Type B pancreatic cell (in vitro differentiated cells): ENCODE measurements at regions not wholly inside any gene's neighbourhood (a gene's known extent, or its start where the extent isn't known, plus 50 kb on each side); places are given as distances from the start of the nearest gene placed in this dataset.

Experiments used
- DNase-seq: peaks from one replicate; pipeline ENCODE4 v3.0.0; 2021; ENCODE audit warnings: mixed read lengths; ENCODE audit not compliant: unreplicated experiment; ENCODE audit errors: extremely low spot score
- H3K27ac Mint-ChIP-seq: 2 replicates; pipeline ENCODE4 v1.8.0; 2021; ENCODE audit warnings: mild to moderate bottlenecking, mixed read lengths
- H3K27me3 Mint-ChIP-seq: 2 replicates; pipeline ENCODE4 v1.8.0; 2021; ENCODE audit warnings: mixed read lengths
- H3K36me3 Mint-ChIP-seq: 2 replicates; pipeline ENCODE4 v1.8.0; 2021; ENCODE audit warnings: mixed read lengths
- H3K4me1 Mint-ChIP-seq: one replicate; pipeline ENCODE4 v1.8.0; 2021; ENCODE audit warnings: mixed read lengths; ENCODE audit not compliant: unreplicated experiment
- H3K4me3 Mint-ChIP-seq: 2 replicates; pipeline ENCODE4 v1.8.0; 2021; ENCODE audit warnings: mild to moderate bottlenecking, mixed read lengths
- H3K9me3 Mint-ChIP-seq: 2 replicates; pipeline ENCODE4 v1.8.0; 2021; ENCODE audit warnings: mixed read lengths
- CTCF ChIP-seq: fragments of 200-600 bp; sonication (generic); conservative IDR thresholded peaks from 2 replicates; pipeline ENCODE4 v1.5.0; 2021; ENCODE audit warnings: antibody characterized with exemption, mild to moderate bottlenecking

GRCh38 chr5:118533923-118534322 is 454.4 kb downstream of the DTWD2 start:
- H3K4me3 Mint-ChIP-seq: no peak overlapping the region
- peaks cover 7% of the 10 kb centered on the region for H3K9me3 Mint-ChIP-seq
- H3K27ac Mint-ChIP-seq: no peak overlapping the region
- H3K4me1 Mint-ChIP-seq: peaks cover 9% of the 10 kb centered on the region
- H3K27me3 Mint-ChIP-seq: no peaks in the 10 kb centered on the region
- H3K36me3 Mint-ChIP-seq: no peaks in the 10 kb centered on the region
- no peak for TF ChIP-seq CTCF
- DNase-seq: no peak

- H3K36me3 Mint-ChIP-seq: no peaks in the 10 kb centered on the region
- H3K4me1 Mint-ChIP-seq: peaks cover 9% of the 10 kb centered on the region
- no peak overlapping the region for H3K4me3 Mint-ChIP-seq
- peaks cover 7% of the 10 kb centered on the region for H3K9me3 Mint-ChIP-seq
- no peak for TF ChIP-seq CTCF
- H3K27ac Mint-ChIP-seq: no peak overlapping the region
- no peak for DNase-seq
- H3K27me3 Mint-ChIP-seq: no peaks in the 10 kb centered on the region
Observed at GRCh38 chr5:118533156-118533555, 455.2 kb downstream of the DTWD2 start.

- Mint-ChIP-seq H3K27ac (peak overlapping the region; percentile 24), H3K9me3 (peaks cover 7% of the 10 kb centered on the region), H3K27me3 (no peaks in the 10 kb centered on the region), H3K4me1 (peaks cover 9% of the 10 kb centered on the region), H3K4me3 (no peak overlapping the region), H3K36me3 (no peaks in the 10 kb centered on the region)
- DNase-seq: no peak
- no peak for TF ChIP-seq CTCF
Observed at GRCh38 chr5:118531276-118531675, 457.1 kb downstream of the DTWD2 start.

- no peaks in the 10 kb centered on the region for H3K36me3 Mint-ChIP-seq
- DNase-seq: no peak
- no peak overlapping the region for H3K27ac Mint-ChIP-seq
- H3K4me1 Mint-ChIP-seq: peaks cover 9% of the 10 kb centered on the region
- H3K27me3 Mint-ChIP-seq: no peaks in the 10 kb centered on the region
- TF ChIP-seq CTCF: no peak
- H3K9me3 Mint-ChIP-seq: peaks cover 2% of the 10 kb centered on the region
- no peak overlapping the region for H3K4me3 Mint-ChIP-seq
Observed at GRCh38 chr5:118529361-118530144, 458.8 kb downstream of the DTWD2 start.

DNA sequence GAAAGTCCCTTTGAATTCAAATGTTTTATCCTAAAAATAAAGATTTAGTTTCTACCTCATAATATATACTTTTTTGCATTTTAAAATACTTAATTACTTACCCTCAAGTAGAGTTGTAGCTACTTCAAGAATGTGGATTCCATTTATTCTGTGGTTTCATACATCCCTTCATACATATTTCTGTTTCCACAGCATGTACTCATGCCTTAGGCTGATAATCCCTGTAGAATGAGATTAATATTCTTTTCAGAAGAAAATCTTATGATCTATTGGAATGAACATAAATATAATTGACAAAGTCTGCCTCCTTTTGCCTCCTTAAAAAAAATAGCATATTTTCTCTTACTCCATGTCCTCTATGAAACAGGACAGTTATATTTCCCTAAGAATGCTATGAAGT is 465.7 kb downstream of the DTWD2 start:
- Mint-ChIP-seq H3K4me1 (no peaks in the 10 kb centered on the region), H3K27ac (no peak overlapping the region), H3K36me3 (no peaks in the 10 kb centered on the region), H3K9me3 (no peaks in the 10 kb centered on the region), H3K27me3 (peaks cover 5% of the 10 kb centered on the region), H3K4me3 (no peak overlapping the region)
- TF ChIP-seq CTCF: no peak
- DNase-seq: no peak
